DMS53 treated with DMSO at 0.1 percent for 48 hours (cell line): ENCODE measurements at regions not wholly inside any gene's neighbourhood (a gene's known extent, or its start where the extent isn't known, plus 50 kb on each side); places are given as distances from the start of the nearest gene placed in this dataset.

Experiments
- DNase-seq: peaks from one replicate; lab custom pipeline; 2025; ENCODE audit not compliant: unreplicated experiment; lab: John Stamatoyannopoulos, UW

GRCh38 chr6:44631968-44632367 is 244.5 kb downstream of the CDC5L start:
- no peak for DNase-seq

GRCh38 chr6:44634321-44634720 is 246.8 kb downstream of the CDC5L start:
- DNase-seq: no peak

- DNase-seq: no peak
These were observed 248.0 kb downstream of the CDC5L start for GRCh38 chr6:44635486-44635885.

- no peak for DNase-seq
These were observed 249.2 kb downstream of the CDC5L start for GRCh38 chr6:44636561-44637248.

- DNase-seq: no peak
These were observed 254.0 kb downstream of the CDC5L start for GRCh38 chr6:44641344-44642031.

GRCh38 chr6:44642349-44642748 is 254.8 kb downstream of the CDC5L start:
- DNase-seq: no peak

GRCh38 chr6:44642870-44643522 is 255.5 kb downstream of the CDC5L start:
- no peak for DNase-seq

GRCh38 chr6:44645276-44645675 is 257.8 kb downstream of the CDC5L start:
- DNase-seq: no peak

GRCh38 chr6:44646355-44646754 is 258.8 kb downstream of the CDC5L start:
- DNase-seq: no peak

GRCh38 chr6:44649365-44650025 is 262.0 kb downstream of the CDC5L start:
- peak; percentile 6 for DNase-seq

- DNase-seq: no peak
These were observed 263.0 kb downstream of the CDC5L start for GRCh38 chr6:44650495-44650894.

- DNase-seq: no peak
These were observed 263.4 kb downstream of the CDC5L start for GRCh38 chr6:44650947-44651346.

- DNase-seq: no peak
These were observed 264.1 kb downstream of the CDC5L start for GRCh38 chr6:44651604-44652003.

GRCh38 chr6:44652547-44652946 is 265.0 kb downstream of the CDC5L start:
- no peak for DNase-seq

- no peak for DNase-seq
These were observed 265.6 kb downstream of the CDC5L start for GRCh38 chr6:44653091-44653490.

GRCh38 chr6:44653761-44654218 is 266.3 kb downstream of the CDC5L start:
- DNase-seq: no peak

GRCh38 chr6:44655412-44656342 is 268.2 kb downstream of the CDC5L start:
- peak; percentile 28 for DNase-seq

- no peak for DNase-seq
These were observed 269.2 kb downstream of the CDC5L start for GRCh38 chr6:44656691-44657090.

- DNase-seq: no peak
These were observed 269.8 kb downstream of the CDC5L start for GRCh38 chr6:44657206-44657819.

GRCh38 chr6:44658571-44658970 is 271.1 kb downstream of the CDC5L start:
- no peak for DNase-seq
